OCI-LY7 (cell line): ENCODE measurements at regions not wholly inside any gene's neighbourhood (a gene's known extent, or its start where the extent isn't known, plus 50 kb on each side); places are given as distances from the start of the nearest gene placed in this dataset.

Experiments
- BruUV-seq: library from RNA; stranded (reverse); fragments of 400-500 nt; replicated peaks from 2 replicates; lab custom pipeline; 2021; lab: Mats Ljungman, UMichigan
- CTCF ChIA-PET: fragments of 300-600 bp; sonication (Branson Sonifier 250); formaldehyde crosslinking; loops from one replicate; lab custom pipeline; 2022; ENCODE audit warnings: antibody characterized with exemption; ENCODE audit not compliant: unreplicated experiment; lab: Charles Lee
- POLR2A ChIA-PET: fragments of 300-600 bp; sonication (Branson Sonifier 250); formaldehyde crosslinking; loops from one replicate; lab custom pipeline; 2022; ENCODE audit warnings: antibody characterized with exemption; lab: Charles Lee
- DNase-seq: peaks from one replicate; pipeline ENCODE4 v3.0.0-alpha.2; 2015; ENCODE audit warnings: low spot score
- H2AFZ ChIP-seq: fragments of 200-600 bp; sonication (generic), shearing (Covaris generic); 2 replicates; pipeline ENCODE4 v1.6.1; 2014; ENCODE audit warnings: mild to moderate bottlenecking, antibody characterized with exemption, low read length, moderate library complexity
- H3K27ac ChIP-seq: fragments of 200-600 bp; sonication (generic); 2 replicates; pipeline ENCODE4 v1.5.1; 2014; ENCODE audit warnings: mixed run types, low read depth, mild to moderate bottlenecking, moderate library complexity, low read length, inconsistent platforms; ENCODE audit not compliant: poor library complexity, severe bottlenecking
- H3K36me3 ChIP-seq: fragments of 200-600 bp; sonication (generic); 2 replicates; pipeline ENCODE4 v1.6.1; 2014; ENCODE audit warnings: mild to moderate bottlenecking, antibody characterized with exemption, low read length, moderate library complexity, mixed read lengths; ENCODE audit not compliant: insufficient read depth
- H3K4me1 ChIP-seq: fragments of 200-600 bp; sonication (generic); 2 replicates; pipeline ENCODE4 v1.5.1; 2014; ENCODE audit warnings: mild to moderate bottlenecking, low read length; ENCODE audit not compliant: insufficient read depth, poor library complexity, severe bottlenecking
- H3K4me2 ChIP-seq: fragments of 200-600 bp; sonication (generic); 2 replicates; pipeline ENCODE4 v1.6.1; 2014; ENCODE audit warnings: mild to moderate bottlenecking, low read length
- H3K4me3 ChIP-seq: fragments of 200-600 bp; sonication (generic); 2 replicates; pipeline ENCODE4 v1.5.1; 2014; ENCODE audit warnings: mild to moderate bottlenecking, low read depth, low read length; ENCODE audit not compliant: poor library complexity, severe bottlenecking
- H3K79me2 ChIP-seq: fragments of 200-600 bp; sonication (generic); 2 replicates; pipeline ENCODE4 v1.6.1; 2016; ENCODE audit warnings: low read depth, mild to moderate bottlenecking, low read length, moderate library complexity, mixed read lengths; ENCODE audit not compliant: insufficient read depth
- H3K9me2 ChIP-seq: fragments of 200-600 bp; sonication (generic); 2 replicates; pipeline ENCODE4 v1.6.1; 2016; ENCODE audit warnings: mild to moderate bottlenecking, low read length, mixed read lengths; ENCODE audit not compliant: insufficient read depth
- H3K9me3 ChIP-seq: fragments of 200-600 bp; sonication (generic); 2 replicates; pipeline ENCODE4 v1.6.1; 2014; ENCODE audit warnings: mild to moderate bottlenecking, mixed run types, low read length, mixed read lengths
- H4K20me1 ChIP-seq: fragments of 200-600 bp; sonication (generic); 2 replicates; pipeline ENCODE4 v1.6.1; 2014; ENCODE audit warnings: mild to moderate bottlenecking, antibody characterized with exemption, low read length, moderate library complexity, mixed read lengths; ENCODE audit not compliant: insufficient read depth
- EZH2phosphoT487 ChIP-seq: fragments of 200-600 bp; sonication (generic); IDR thresholded peaks from 2 replicates; pipeline ENCODE4 v1.6.1; 2018; ENCODE audit warnings: low read depth, borderline replicate concordance, mild to moderate bottlenecking, mixed run types, antibody characterized with exemption, low read length, moderate library complexity, mixed read lengths
- intact Hi-C: fragments of 100-400 bp; cut with micrococcal nuclease; formaldehyde crosslinking; loops from one replicate; pipeline ENCODE4 v1.10.0; 2022; ENCODE audit not compliant: unreplicated experiment
- TF ChIP-seq, protein P1 (sequence below): fragments of 200-600 bp; sonication (generic); conservative IDR thresholded peaks from 2 replicates; pipeline ENCODE4 v1.5.1; 2014; ENCODE audit warnings: mild to moderate bottlenecking, antibody characterized with exemption, low read length, moderate library complexity, mixed read lengths

GRCh38 chr4:171646984-171647383, 166.2 kb upstream of the GALNTL6 start:
- no peaks in the 10 kb centered on the region for H3K79me2 ChIP-seq
- no TSS peak for BruUV-seq
- ChIA-PET POLR2A (interaction anchor here (1.9 kb wide), 1 partner anchor 27 kb away, joined by 4 read pairs; no protein-coding TSS in a partner anchor), CTCF (no interaction called here)
- H3K27ac ChIP-seq: no peak overlapping the region
- H3K4me1 ChIP-seq: no peaks in the 10 kb centered on the region
- no peak overlapping the region for H3K4me3 ChIP-seq
- no peaks in the 10 kb centered on the region for H4K20me1 ChIP-seq
- H2AFZ ChIP-seq: no peak overlapping the region
- DNase-seq: no peak
- intact Hi-C loops: no loop called here
- no peaks in the 10 kb centered on the region for H3K9me2 ChIP-seq
- no peaks in the 10 kb centered on the region for H3K36me3 ChIP-seq
- H3K9me3 ChIP-seq: no peaks in the 10 kb centered on the region
- H3K4me2 ChIP-seq: no peak overlapping the region
- TF ChIP-seq, protein P1, sequence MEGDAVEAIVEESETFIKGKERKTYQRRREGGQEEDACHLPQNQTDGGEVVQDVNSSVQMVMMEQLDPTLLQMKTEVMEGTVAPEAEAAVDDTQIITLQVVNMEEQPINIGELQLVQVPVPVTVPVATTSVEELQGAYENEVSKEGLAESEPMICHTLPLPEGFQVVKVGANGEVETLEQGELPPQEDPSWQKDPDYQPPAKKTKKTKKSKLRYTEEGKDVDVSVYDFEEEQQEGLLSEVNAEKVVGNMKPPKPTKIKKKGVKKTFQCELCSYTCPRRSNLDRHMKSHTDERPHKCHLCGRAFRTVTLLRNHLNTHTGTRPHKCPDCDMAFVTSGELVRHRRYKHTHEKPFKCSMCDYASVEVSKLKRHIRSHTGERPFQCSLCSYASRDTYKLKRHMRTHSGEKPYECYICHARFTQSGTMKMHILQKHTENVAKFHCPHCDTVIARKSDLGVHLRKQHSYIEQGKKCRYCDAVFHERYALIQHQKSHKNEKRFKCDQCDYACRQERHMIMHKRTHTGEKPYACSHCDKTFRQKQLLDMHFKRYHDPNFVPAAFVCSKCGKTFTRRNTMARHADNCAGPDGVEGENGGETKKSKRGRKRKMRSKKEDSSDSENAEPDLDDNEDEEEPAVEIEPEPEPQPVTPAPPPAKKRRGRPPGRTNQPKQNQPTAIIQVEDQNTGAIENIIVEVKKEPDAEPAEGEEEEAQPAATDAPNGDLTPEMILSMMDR: no peak

GRCh38 chr4:171644430-171645057, 168.7 kb upstream of the GALNTL6 start:
- TF ChIP-seq, protein P1: no peak
- no peak for TF ChIP-seq EZH2phosphoT487
- H3K4me1 ChIP-seq: no peaks in the 10 kb centered on the region
- no peaks in the 10 kb centered on the region for H3K36me3 ChIP-seq
- no peaks in the 10 kb centered on the region for H3K79me2 ChIP-seq
- H3K9me3 ChIP-seq: no peaks in the 10 kb centered on the region
- no peak overlapping the region for H3K27ac ChIP-seq
- DNase-seq: no peak
- no peaks in the 10 kb centered on the region for H4K20me1 ChIP-seq
- H3K9me2 ChIP-seq: no peaks in the 10 kb centered on the region
- no peak overlapping the region; the same call in 1 of the 2 replicates for H3K4me2 ChIP-seq
- CTCF ChIA-PET: interaction anchor here (0.7 kb wide), 1 partner anchor 14 kb away, joined by 3 read pairs; no protein-coding TSS in a partner anchor
- no peak overlapping the region for H3K4me3 ChIP-seq
- intact Hi-C loops: no loop called here
- POLR2A ChIA-PET: interaction anchor here (1.2 kb wide), 1 partner anchor 12 kb away, joined by 3 read pairs; no protein-coding TSS in a partner anchor
- peak overlapping the region; percentile 58; the same call in 1 of the 2 replicates for H2AFZ ChIP-seq
- BruUV-seq: no TSS peak

DNA sequence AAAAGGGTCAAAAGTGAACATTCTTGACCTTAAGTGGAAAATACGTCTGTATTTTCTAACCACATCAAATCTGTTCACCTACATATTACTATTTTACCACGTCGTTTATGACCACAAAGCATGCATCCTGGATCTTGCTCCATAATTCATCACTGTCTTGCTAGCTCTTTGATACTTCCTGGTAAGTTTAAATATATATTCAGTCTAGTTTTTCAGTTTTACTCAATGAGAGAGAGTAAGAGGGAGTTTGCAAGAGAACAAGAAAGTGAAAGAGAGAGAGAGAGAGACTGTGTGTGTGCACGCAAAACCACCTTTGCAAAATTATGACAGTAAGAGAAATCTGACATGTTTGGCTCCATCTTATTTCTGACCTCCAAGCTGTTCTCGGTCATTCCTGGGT, 173.7 kb upstream of the GALNTL6 start:
- no peaks in the 10 kb centered on the region for H3K9me2 ChIP-seq
- ChIA-PET POLR2A (interaction anchor here (0.8 to 1.7 kb wide), 5 partner anchors 10 to 44 kb away, joined by 3 to 6 read pairs (median 3); no protein-coding TSS in a partner anchor), CTCF (no interaction called here)
- H3K4me1 ChIP-seq: no peaks in the 10 kb centered on the region
- H3K79me2 ChIP-seq: no peaks in the 10 kb centered on the region
- TF ChIP-seq, protein P1: no peak
- TF ChIP-seq EZH2phosphoT487: no peak
- DNase-seq: no peak
- H3K9me3 ChIP-seq: no peaks in the 10 kb centered on the region
- H3K36me3 ChIP-seq: no peaks in the 10 kb centered on the region
- H2AFZ ChIP-seq: peak overlapping the region; percentile 71
- no peak overlapping the region for H3K4me3 ChIP-seq
- BruUV-seq: no TSS peak
- no peak overlapping the region for H3K27ac ChIP-seq
- H3K4me2 ChIP-seq: no peak overlapping the region; the same call in 1 of the 2 replicates
- no peaks in the 10 kb centered on the region for H4K20me1 ChIP-seq
- intact Hi-C loops: no loop called here
